GM18517 (cell line): ENCODE measurements at regions not wholly inside any gene's neighbourhood (a gene's known extent, or its start where the extent isn't known, plus 50 kb on each side); places are given as distances from the start of the nearest gene placed in this dataset.

Source experiments
- ATAC-seq: cut with Tn5 transposase; IDR thresholded peaks from one replicate; pipeline ENCODE4 v1.9.1; 2021; ENCODE audit warnings: mild to moderate bottlenecking, moderate library complexity; ENCODE audit not compliant: unreplicated experiment

- no peak for ATAC-seq
Observed at GRCh38 chr11:123261345-123262106, 66.5 kb upstream of the CLMP start.

GRCh38 chr11:123260511-123261211 lies 65.6 kb upstream of the CLMP start:
- no peak for ATAC-seq

- ATAC-seq: no peak
Observed at GRCh38 chr11:123258877-123259276, 63.8 kb upstream of the CLMP start.

GRCh38 chr11:123257370-123257769 lies 62.3 kb upstream of the CLMP start:
- ATAC-seq: no peak

- no peak for ATAC-seq
Observed at GRCh38 chr11:123255909-123256308, 60.9 kb upstream of the CLMP start.

GRCh38 chr11:123254357-123254756 lies 59.3 kb upstream of the CLMP start:
- no peak for ATAC-seq

- ATAC-seq: no peak
Observed at GRCh38 chr11:123253911-123254310, 58.9 kb upstream of the CLMP start.

GRCh38 chr11:123253223-123253622 lies 58.2 kb upstream of the CLMP start:
- ATAC-seq: no peak

GRCh38 chr11:123251657-123252344 lies 56.8 kb upstream of the CLMP start:
- no peak for ATAC-seq

- ATAC-seq: no peak
Observed at GRCh38 chr11:123250892-123251656, 56.0 kb upstream of the CLMP start.

- ATAC-seq: no peak
Observed at GRCh38 chr11:123249354-123249753, 54.3 kb upstream of the CLMP start.

- no peak for ATAC-seq
Observed at GRCh38 chr11:123247813-123248379, 52.8 kb upstream of the CLMP start.

GRCh38 chr11:123247496-123247799 lies 52.4 kb upstream of the CLMP start:
- no peak for ATAC-seq

- ATAC-seq: peak; percentile 55
Observed at GRCh38 chr11:123246749-123247495, 51.9 kb upstream of the CLMP start.

- no peak for ATAC-seq
Observed at GRCh38 chr11:123245567-123245966, 50.5 kb upstream of the CLMP start.
